GM12875 (cell line): ENCODE measurements at regions not wholly inside any gene's neighbourhood (a gene's known extent, or its start where the extent isn't known, plus 50 kb on each side); places are given as distances from the start of the nearest gene placed in this dataset.

Source experiments
- H3K4me3 ChIP-seq: one replicate; pipeline ENCODE4 v1.5.1; 2011; ENCODE audit warnings: low read depth, low read length, control low read depth
- CTCF ChIP-seq: IDR thresholded peaks from 2 replicates; pipeline ENCODE4 v1.5.1; 2011; ENCODE audit warnings: low read depth, mild to moderate bottlenecking, control low read depth, inconsistent platforms, low read length, moderate library complexity, borderline replicate concordance; ENCODE audit not compliant: insufficient read depth

DNA sequence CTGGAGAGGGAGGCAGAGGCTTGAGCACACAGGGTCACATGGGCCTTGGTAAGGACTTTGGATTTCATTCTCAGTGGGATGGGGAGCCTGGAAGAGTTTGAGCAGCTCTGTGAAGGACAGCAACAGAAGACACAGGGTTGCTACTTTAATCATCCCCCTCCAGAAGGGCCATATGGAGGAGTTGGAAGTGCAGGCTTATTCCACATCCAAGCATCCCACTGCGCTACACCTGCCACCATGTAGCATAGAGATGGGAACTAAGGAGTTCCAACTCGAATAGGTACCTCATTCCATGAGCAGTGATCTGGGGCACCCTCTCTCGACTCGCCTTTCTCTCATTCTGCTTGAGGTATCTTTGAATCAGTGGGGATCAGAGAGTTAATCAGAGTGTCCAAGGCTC lies 54.0 kb upstream of the CTTNBP2NL start:
- TF ChIP-seq CTCF = no peak
- H3K4me3 ChIP-seq = no peak overlapping the region

DNA sequence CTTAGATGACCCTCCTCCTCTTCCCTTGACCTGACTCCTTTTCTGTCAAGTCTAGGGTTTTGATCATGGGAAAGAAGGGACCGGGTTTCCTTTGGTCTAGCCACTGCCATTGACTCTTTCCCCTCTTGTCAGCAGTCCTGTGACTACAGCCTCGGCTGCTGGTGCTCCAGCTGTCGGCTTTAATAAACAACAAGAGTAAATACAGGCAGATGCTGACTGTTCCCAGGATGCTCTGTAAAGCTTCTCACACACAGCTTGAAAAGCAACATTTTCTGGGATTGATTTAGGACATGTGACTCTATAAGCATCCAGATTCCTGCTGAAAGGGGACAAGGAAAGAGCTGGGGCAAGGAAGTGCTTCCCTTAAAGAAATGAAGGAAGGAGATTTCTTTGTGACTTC lies 53.5 kb upstream of the CTTNBP2NL start:
- no peak for TF ChIP-seq CTCF
- no peak overlapping the region for H3K4me3 ChIP-seq

- H3K4me3 ChIP-seq = no peak overlapping the region
- TF ChIP-seq CTCF = no peak
These were observed 51.1 kb upstream of the CTTNBP2NL start for GRCh38 chr1:112344754-112345423.
